Subcutaneous abdominal adipose tissue (tissue), 5 donors: ENCODE measurements at regions not wholly inside any gene's neighbourhood (a gene's known extent, or its start where the extent isn't known, plus 50 kb on each side); places are given as distances from the start of the nearest gene placed in this dataset.

Experiments used
- H3K27ac ChIP-seq: one replicate; pipeline ENCODE4 v1.7.0; 2013; ENCODE audit warnings: low read depth, mild to moderate bottlenecking, inconsistent platforms, low read length, moderate library complexity
- H3K27me3 ChIP-seq, 5 donors: one replicate each; pipeline ENCODE4 v1.7.0; 2013; ENCODE audit warnings: low read length in 5 of 5, inconsistent platforms in 1 of 5; ENCODE audit not compliant: control insufficient read depth in 5 of 5, insufficient read depth in 4 of 5
- H3K36me3 ChIP-seq, 5 donors: one replicate each; pipeline ENCODE4 v1.7.0; 2013; ENCODE audit warnings: low read length in 5 of 5; ENCODE audit not compliant: control insufficient read depth in 5 of 5, insufficient read depth in 5 of 5
- H3K4me1 ChIP-seq, 5 donors: one replicate each; pipeline ENCODE4 v1.7.0; 2013; ENCODE audit warnings: low read length in 5 of 5, mild to moderate bottlenecking in 3 of 5, moderate library complexity in 1 of 5; ENCODE audit not compliant: control insufficient read depth in 5 of 5, insufficient read depth in 5 of 5
- H3K4me3 ChIP-seq, 5 donors: one replicate each; pipeline ENCODE4 v1.7.0; 2013; ENCODE audit warnings: low read length in 5 of 5, low read depth in 1 of 5
- H3K9ac ChIP-seq, 5 donors: one replicate each; pipeline ENCODE4 v1.7.0; 2013; ENCODE audit warnings: low read length in 5 of 5, mild to moderate bottlenecking in 4 of 5, moderate library complexity in 3 of 5
- H3K9me3 ChIP-seq, 5 donors: one replicate each; pipeline ENCODE4 v1.7.0; 2013; ENCODE audit warnings: low read length in 5 of 5; ENCODE audit not compliant: control insufficient read depth in 5 of 5
- donor health status: healthy.
- donor health status: healthy.
- donor health status: healthy.
- donor health status: healthy.
- donor health status: healthy.

DNA sequence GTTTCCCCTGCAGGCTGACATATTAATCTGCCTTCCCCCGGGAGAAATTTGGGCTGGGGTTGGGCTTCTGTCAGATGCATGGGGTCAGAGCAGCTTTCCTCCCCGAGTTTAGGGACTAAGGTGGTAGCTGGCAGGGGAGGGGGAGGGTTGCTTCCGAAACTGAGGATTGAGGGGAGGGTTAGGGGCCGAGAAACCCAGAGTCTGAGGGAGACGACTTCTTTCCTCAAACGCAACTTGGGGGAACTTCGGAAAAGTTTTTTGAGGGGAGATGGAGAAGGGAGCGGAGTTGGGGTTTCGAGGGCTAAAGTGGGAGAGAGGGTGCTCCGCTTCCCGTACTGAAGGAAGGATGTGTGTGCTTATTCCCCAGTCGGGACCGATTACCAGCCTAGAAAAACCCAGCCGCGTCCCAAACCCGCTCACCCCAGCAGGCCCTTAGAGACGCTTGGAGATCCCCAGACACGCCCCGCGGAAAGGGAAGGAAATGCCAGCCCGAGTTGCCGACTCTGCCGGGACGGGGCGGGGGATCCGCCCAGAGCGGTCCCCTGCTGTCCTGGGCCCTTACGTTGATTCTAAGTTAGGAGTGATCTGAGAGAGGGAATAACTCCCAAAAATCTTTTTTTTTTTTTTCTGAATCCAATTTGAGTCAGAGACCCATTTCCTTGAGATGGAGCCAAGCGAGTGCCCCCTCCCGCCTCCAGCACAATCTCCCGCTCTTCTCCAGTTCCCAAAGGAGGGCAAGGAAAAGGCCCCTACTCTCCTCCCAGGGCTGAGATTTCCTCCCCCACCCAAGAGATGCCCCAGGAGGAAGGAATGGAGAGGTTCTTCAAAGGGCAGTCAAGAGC lies 61.9 kb downstream of the SMUG1 start:
- Histone ChIP-seq H3K4me3 (peak overlapping the region; percentile 58 to 93 (median 80)), H3K4me1 (peaks cover 0 to 27% (median 23%) of the 10 kb centered on the region in 5 donors), H3K9ac (peak overlapping the region; percentile 46 to 83 (median 80)), H3K36me3 (peaks cover 0 to 5% (median 3%) of the 10 kb centered on the region in 5 donors), H3K9me3 (no peaks in the 10 kb centered on the region), H3K27me3 (peaks cover 0 to 23% (median 0%) of the 10 kb centered on the region in 5 donors), H3K27ac (peak overlapping the region; percentile 79)

DNA sequence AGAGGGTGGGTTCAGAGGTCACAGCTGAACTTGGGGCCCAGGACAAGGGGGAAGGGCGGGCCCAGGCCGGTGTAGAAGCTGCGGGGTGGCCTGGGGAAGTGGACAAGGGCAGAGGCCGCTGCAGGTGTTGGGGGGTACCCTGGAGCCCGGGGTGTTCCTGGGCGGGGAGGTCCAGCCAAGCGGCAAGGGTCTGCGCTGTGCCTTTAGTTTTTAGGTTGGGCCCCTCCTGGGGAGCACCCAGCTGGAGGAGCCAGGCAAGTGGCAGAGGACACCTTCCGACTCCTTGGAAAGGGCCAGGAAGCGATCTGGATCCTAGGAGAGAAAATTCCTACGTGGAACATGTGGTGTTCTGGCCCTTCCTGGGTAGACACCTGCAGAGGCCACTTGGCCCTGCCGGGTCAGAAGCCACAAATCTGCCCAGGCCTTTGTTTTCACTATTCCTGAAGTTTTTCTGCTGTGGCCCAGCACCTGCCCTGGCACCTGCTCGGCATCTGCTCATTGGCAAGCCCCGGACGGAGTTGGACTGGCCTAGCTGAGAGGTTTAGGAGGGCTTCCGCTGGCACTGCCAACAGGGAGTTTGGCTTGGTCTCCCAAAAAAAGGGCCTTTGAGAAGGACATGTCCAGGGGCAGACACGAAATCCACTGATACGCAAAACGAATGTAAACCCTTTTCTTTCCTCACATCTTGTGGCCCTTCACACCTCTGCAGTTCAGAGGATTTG lies 61.1 kb downstream of the SMUG1 start:
- Histone ChIP-seq H3K36me3 (peaks cover 0 to 11% (median 4%) of the 10 kb centered on the region in 5 donors), H3K4me3 (peak overlapping the region in 4 of 5 donors; percentile 31 to 80 (median 65)), H3K9ac (peak overlapping the region in 4 of 5 donors; percentile 26 to 83 (median 72)), H3K27ac (peak overlapping the region; percentile 79), H3K27me3 (peaks cover 0 to 24% (median 0%) of the 10 kb centered on the region in 5 donors), H3K9me3 (no peaks in the 10 kb centered on the region), H3K4me1 (peaks cover 0 to 27% (median 23%) of the 10 kb centered on the region in 5 donors)

DNA sequence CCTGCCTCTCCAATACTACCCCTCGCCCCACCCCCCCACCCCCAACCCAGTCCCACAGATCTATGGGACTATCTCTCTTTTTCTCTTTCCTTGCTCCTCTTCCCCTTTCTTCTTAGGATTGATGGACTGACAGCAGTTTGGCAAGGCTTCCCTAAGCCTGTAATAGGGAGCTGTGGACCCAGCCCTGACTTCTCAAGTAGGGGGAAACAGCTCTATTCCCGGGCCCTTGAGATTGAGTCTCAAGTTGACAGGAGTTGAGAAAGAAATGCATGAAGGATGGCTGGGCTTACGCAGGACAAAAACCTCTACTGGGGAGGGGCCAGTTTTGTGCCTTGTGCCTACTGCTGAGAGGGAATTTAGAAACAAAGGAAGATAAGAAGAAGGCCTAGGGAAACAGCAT lies 60.4 kb downstream of the SMUG1 start:
- Histone ChIP-seq H3K36me3 (peaks cover 0 to 11% (median 4%) of the 10 kb centered on the region in 5 donors), H3K27ac (peak overlapping the region; percentile 17), H3K4me3 (no peak overlapping the region), H3K4me1 (peaks cover 0 to 27% (median 23%) of the 10 kb centered on the region in 5 donors), H3K9me3 (no peaks in the 10 kb centered on the region), H3K9ac (no peak overlapping the region), H3K27me3 (peaks cover 0 to 24% (median 0%) of the 10 kb centered on the region in 5 donors)

DNA sequence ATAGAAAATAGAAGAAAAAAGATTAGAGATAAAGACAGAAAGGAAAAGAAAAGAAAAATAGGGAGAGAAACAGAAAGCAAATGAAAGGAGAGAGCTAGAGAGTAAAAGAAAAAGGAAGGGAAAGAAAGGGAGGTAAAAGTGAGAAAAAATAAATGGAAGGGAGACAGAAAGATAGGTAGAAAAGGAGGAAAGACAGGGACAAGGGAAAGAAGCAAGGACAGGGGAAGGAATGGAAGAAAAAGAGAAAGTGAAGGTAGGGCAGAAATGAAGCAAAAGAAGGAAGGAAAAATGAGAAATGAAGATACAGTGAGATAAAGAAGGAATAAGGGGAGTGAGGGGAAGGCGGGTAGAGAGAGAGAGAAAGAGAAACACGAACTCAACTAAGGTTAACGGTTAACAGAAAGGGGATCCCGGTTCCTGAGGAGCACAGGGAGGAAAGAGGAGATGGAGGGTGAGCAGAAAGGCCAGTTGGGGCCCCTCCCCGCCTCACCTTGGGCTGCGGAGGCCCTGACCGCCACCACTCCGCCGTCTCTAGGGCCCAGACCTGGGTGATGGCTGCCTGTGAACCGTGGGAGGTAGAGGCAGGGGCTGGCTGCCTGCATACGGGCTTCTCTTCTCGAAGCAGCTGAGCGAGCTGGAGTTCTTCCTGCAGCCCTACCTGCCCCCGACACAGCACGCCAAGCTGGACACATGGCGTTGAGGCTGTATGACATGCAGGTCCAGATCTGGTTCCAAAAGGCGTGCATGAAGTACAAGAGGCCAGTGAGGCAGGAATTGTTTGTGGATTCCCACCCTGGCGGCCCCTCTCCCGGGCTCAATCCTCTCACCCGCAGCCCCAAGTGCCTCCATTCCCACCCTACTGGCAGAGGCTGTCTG lies 59.5 kb downstream of the SMUG1 start:
- Histone ChIP-seq H3K36me3 (peaks cover 0 to 11% (median 4%) of the 10 kb centered on the region in 5 donors), H3K4me1 (peaks cover 0 to 27% (median 22%) of the 10 kb centered on the region in 5 donors), H3K27ac (peak overlapping the region; percentile 17), H3K27me3 (peaks cover 0 to 26% (median 4%) of the 10 kb centered on the region in 5 donors), H3K9ac (no peak overlapping the region), H3K4me3 (no peak overlapping the region), H3K9me3 (no peaks in the 10 kb centered on the region)
